ENCODE measurements at regions not wholly inside any gene's neighbourhood (a gene's known extent, or its start where the extent isn't known, plus 50 kb on each side); places are given as distances from the start of the nearest gene placed in this dataset.

GRCh38 chr2:57936216-57936615, 110.4 kb upstream of the VRK2 start:
- in situ Hi-C loops (cut with HindIII; ENCODE audit: low pct_unique_long_range_greater_than_20kb, low sequenced_read_pairs), result no loop called here
- DNase-seq (ENCODE audit: low read depth, low spot score), result no peak

GRCh38 chr2:57937456-57937855, 109.2 kb upstream of the VRK2 start:
- DNase-seq (ENCODE audit: low read depth, low spot score), result no peak
- in situ Hi-C loops (cut with HindIII; ENCODE audit: low pct_unique_long_range_greater_than_20kb, low sequenced_read_pairs), result no loop called here

GRCh38 chr2:57941816-57942215, 104.8 kb upstream of the VRK2 start:
- in situ Hi-C loops (cut with HindIII; ENCODE audit: low pct_unique_long_range_greater_than_20kb, low sequenced_read_pairs), result no loop called here
- DNase-seq (ENCODE audit: low read depth, low spot score), result no peak

- no peak for DNase-seq (ENCODE audit: low read depth, low spot score)
- in situ Hi-C loops (cut with HindIII; ENCODE audit: low pct_unique_long_range_greater_than_20kb, low sequenced_read_pairs), result no loop called here
Observed at GRCh38 chr2:57943315-57943714, 103.3 kb upstream of the VRK2 start.

GRCh38 chr2:57947398-57947797, 99.2 kb upstream of the VRK2 start:
- in situ Hi-C loops (cut with HindIII; ENCODE audit: low pct_unique_long_range_greater_than_20kb, low sequenced_read_pairs), result no loop called here
- no peak for DNase-seq (ENCODE audit: low read depth, low spot score)

- DNase-seq (ENCODE audit: low read depth, low spot score), result no peak
- in situ Hi-C loops (cut with HindIII; ENCODE audit: low pct_unique_long_range_greater_than_20kb, low sequenced_read_pairs), result no loop called here
Observed at GRCh38 chr2:57954020-57954419, 92.6 kb upstream of the VRK2 start.

GRCh38 chr2:57957238-57957637, 89.4 kb upstream of the VRK2 start:
- in situ Hi-C loops (cut with HindIII; ENCODE audit: low pct_unique_long_range_greater_than_20kb, low sequenced_read_pairs), result no loop called here
- no peak for DNase-seq (ENCODE audit: low read depth, low spot score)

- in situ Hi-C loops (cut with HindIII; ENCODE audit: low pct_unique_long_range_greater_than_20kb, low sequenced_read_pairs), result no loop called here
- DNase-seq (ENCODE audit: low read depth, low spot score), result no peak
Observed at GRCh38 chr2:57959390-57959789, 87.2 kb upstream of the VRK2 start.

GRCh38 chr2:57962861-57963260, 83.7 kb upstream of the VRK2 start:
- in situ Hi-C loops (cut with HindIII; ENCODE audit: low pct_unique_long_range_greater_than_20kb, low sequenced_read_pairs), result no loop called here
- no peak for DNase-seq (ENCODE audit: low read depth, low spot score)

GRCh38 chr2:57965219-57965618, 81.4 kb upstream of the VRK2 start:
- peak; percentile 53 for DNase-seq (ENCODE audit: low read depth, low spot score)
- in situ Hi-C loops (cut with HindIII; ENCODE audit: low pct_unique_long_range_greater_than_20kb, low sequenced_read_pairs), result no loop called here

GRCh38 chr2:57965961-57966360, 80.6 kb upstream of the VRK2 start:
- no peak for DNase-seq (ENCODE audit: low read depth, low spot score)
- in situ Hi-C loops (cut with HindIII; ENCODE audit: low pct_unique_long_range_greater_than_20kb, low sequenced_read_pairs), result no loop called here

- in situ Hi-C loops (cut with HindIII; ENCODE audit: low pct_unique_long_range_greater_than_20kb, low sequenced_read_pairs), result no loop called here
Observed at GRCh38 chr2:57973621-57974186, 72.9 kb upstream of the VRK2 start.

GRCh38 chr2:57979158-57979557, 67.4 kb upstream of the VRK2 start:
- DNase-seq (ENCODE audit: low read depth, low spot score), result no peak
- in situ Hi-C loops (cut with HindIII; ENCODE audit: low pct_unique_long_range_greater_than_20kb, low sequenced_read_pairs), result no loop called here

More at GRCh38 chr2:57973621-57974186, 72.9 kb upstream of the VRK2 start:
- no peak for DNase-seq (ENCODE audit: low read depth, low spot score)

- in situ Hi-C loops (cut with HindIII; ENCODE audit: low pct_unique_long_range_greater_than_20kb, low sequenced_read_pairs), result no loop called here
- DNase-seq (ENCODE audit: low read depth, low spot score), result no peak
Observed at GRCh38 chr2:57981083-57981768, 65.4 kb upstream of the VRK2 start.

- in situ Hi-C loops (cut with HindIII; ENCODE audit: low pct_unique_long_range_greater_than_20kb, low sequenced_read_pairs), result no loop called here
- DNase-seq (ENCODE audit: low read depth, low spot score), result no peak
Observed at GRCh38 chr2:57987835-57988573, 58.6 kb upstream of the VRK2 start.

- in situ Hi-C loops (cut with HindIII; ENCODE audit: low pct_unique_long_range_greater_than_20kb, low sequenced_read_pairs), result no loop called here
- no peak for DNase-seq (ENCODE audit: low read depth, low spot score)
Observed at GRCh38 chr2:57990118-57990725, 56.4 kb upstream of the VRK2 start.

Data from SK-MEL-5 (cell line).